Inflammatory macrophage (primary cell): ENCODE measurements at regions not wholly inside any gene's neighbourhood (a gene's known extent, or its start where the extent isn't known, plus 50 kb on each side); places are given as distances from the start of the nearest gene placed in this dataset.
A peak's percentile ranks its signal among the peaks of the same experiment; 100 is the strongest.
"Not testable (repeated sequence)": the region's sequence is repeated elsewhere in the genome, so short reads cannot be mapped to it uniquely, and the experiment has no call there.

ENCODE experiments used
- DNase-seq, 2 donors: peaks; one replicate each; pipeline ENCODE4 v3.0.0-alpha.2; 2020 to 2022

DNA sequence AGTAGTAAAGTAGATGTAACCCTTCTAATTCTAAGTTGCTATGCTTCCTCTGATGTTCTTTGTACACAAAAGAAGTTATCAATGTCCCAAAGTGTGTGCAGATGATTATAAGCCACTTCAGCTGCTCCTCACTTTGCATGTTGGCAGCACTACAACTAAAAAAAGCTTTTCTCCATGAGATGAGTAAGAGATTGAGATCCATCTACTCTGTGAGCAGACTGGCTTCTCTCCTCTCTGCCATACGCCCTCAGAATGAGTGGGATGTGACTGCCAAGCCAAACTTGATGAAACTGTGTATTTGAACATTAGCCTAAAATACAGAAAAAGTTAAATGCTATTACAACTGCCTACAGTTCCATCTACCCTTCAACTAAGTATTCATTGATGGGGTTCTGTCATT lies 102.9 kb upstream of the ETV1 start:
- DNase-seq: no peak

DNA sequence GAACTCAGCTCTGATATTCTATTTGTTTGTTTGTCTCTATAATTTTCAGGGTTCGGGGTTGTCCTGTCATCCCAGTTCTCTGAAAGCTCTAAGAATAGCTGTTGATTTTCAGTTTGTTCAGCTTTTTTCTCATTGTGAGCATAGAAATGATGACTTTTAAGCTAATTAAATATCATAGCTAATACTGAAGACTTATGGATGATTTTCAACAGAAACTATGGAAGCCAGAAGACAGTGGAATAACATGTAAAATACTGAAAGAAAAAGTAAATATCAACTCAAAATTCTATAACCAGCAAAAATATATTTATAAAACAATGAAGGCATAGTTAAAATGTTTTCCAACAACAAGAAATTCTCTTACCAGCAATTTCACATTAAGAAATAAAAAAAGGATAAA lies 96.4 kb upstream of the ETV1 start:
- no peak for DNase-seq

DNA sequence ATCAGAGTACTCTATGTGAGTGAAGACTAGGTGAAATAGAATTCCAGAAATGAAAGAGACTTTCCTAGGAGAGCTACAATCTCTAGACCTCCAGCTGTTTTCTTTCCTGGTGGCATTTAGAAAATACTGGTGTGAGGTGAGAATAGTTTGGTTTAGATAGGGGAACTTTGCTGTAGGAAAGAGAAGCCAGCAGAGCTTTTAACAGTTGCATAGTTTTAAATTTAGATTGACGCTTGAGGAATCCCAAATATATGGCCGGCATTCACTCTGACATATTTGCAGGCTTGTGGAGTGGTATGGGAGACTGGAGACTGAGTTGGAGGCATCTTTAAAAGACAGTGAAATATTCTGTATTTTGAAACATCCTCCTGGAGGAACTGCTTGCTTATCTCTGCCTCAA lies 94.3 kb upstream of the ETV1 start:
- DNase-seq: no peak

DNA sequence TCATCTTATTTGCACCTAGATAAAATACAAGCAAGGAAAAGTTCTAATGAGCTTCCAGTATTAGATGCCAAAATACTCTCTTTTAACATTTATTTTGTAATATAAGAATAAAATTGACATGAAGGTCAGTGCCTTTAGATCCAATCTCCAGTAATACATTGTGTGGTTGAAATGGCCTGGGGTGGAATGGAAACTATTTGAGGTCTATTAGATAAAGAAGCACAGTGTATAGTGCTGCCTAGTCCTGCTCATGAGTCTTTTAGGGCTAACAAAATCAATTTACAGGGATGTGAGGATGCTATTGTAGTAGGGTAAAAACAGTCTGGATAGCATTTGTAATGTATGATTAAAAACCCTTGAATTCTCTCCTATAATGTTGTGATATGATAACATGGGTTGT lies 84.5 kb upstream of the ETV1 start:
- no peak for DNase-seq

DNA sequence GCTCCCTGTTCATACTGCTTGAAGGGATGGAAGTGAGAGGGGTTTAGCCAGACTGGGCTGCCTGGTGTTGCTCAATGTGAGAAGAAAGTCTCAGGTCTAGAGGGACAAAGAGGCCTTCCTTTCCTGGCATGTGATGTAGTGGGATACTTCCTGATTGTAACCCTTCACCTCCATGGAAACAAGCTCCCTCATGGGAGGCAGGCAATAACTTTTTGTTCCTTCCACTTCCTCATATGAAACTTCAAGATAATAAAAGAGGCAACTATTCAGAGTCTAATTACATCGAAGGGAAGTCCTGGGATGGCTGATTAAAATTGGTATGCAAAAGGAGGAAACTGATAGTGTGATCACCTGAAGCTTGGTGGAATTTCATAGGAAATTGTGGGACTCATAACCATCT lies 84.1 kb upstream of the ETV1 start:
- no peak for DNase-seq

DNA sequence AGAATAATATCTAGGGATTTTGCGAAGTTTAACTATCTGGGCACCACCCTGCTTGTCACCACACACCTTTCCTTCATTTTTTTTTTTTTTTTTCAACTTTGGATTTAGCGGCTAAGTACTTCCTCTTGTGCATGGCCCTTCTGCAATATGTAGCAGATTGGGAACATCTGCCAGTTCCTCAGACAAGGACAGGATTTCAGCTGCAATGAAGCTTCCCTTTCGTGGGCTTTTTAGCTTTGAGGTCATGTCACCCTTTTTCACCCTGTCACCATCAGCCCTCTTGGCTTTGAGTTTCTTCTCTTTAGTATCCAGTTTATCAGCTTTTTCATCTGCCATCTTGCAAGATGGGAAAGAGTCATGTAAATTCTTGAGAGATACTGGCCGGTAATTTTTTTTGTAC lies 81.6 kb upstream of the ETV1 start:
- DNase-seq: no peak

DNA sequence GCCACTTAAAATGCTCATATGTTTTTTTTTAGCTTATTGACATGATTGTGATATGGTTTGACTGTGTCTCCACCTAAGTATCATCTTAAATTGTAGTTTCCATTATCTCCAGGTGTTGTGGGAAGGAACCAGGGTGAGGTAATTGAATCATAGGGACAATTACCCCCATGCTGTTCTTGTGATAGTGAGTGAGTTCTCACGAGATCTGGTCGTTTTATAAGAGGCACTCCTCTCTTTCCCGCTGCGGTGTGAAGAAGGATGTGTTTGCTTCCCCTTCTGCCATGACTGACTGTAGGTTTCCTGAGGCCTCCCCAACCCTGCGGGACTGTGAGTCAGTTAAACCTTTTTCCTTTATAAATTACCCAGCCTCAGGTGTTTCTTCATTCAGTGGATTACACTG lies 80.5 kb upstream of the ETV1 start:
- DNase-seq: no peak

DNA sequence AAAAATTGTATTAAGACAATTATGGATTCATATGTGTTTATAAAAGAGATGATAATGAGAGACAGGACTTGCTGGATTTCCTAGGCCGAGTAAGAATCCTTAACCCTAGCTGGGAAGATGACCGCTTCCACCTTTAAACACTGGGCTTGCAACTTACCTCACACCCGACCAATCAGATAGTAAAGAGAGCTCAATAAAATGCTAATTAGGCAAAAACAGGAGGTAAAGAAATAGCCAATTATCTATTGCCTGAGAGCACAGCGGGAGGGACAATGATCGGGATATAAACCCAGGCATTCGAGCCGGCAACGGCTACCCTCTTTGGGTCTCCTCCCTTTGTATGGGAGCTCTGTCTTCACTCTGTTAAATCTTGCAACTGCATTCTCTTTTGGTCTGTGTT lies 77.3 kb upstream of the ETV1 start:
- DNase-seq: not testable (repeated sequence)

DNA sequence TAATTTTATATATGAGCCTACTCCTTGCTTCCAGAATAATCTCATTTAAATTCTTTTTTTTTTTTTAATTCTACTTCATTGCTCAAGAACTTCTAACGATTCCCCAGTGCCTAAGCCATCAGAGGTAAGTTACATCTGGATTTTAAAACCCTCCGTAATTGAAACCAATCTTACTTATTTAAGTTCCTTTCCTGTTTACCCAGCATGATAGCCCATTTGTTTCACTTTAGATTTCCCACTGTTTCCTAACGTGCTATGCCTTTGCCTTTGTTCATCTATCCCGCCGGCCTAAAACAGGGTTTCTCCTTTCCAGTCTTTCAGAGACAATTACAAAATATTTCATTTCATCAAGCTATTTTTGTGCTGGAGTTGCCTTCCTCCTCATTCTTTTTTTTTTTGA lies 75.8 kb upstream of the ETV1 start:
- DNase-seq: no peak

DNA sequence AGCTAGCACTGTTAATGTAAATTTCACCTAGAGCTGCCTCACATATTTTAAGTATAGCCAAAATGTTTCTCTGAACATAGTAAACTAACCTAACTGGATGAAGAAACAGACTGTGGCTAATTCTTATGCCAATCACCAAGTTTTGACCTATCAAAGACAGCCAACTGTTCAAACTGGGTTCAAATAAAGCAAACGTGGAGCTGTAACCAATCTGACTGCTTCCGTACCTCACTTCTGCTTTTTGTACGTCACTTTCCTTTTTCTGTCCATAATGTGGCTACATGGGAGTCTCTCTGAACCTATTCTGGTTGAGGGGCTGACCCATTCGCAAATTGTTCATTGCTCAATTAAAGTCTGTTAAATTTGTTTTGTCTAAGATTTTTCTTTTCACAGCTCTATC lies 66.3 kb upstream of the ETV1 start:
- DNase-seq: no peak

DNA sequence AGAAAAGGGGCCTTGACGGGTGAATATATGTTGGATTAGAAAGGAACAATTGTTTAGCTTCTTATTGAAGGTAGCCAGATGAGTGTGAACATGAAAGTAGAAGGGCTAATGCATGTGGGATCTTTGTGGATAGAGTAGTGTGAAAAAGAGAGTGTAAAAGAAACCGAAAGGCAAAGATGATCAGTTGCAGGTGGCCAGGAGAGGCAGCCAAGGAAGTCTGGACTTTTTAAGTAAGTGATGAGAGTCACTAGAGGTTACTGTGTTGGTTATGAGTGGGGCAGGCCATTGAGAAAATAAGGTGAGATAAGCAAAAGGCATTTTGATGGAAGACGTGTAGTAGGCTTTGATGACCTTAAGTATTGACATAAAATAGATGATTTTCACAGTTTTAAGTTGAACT lies 64.7 kb upstream of the ETV1 start:
- DNase-seq: no peak

DNA sequence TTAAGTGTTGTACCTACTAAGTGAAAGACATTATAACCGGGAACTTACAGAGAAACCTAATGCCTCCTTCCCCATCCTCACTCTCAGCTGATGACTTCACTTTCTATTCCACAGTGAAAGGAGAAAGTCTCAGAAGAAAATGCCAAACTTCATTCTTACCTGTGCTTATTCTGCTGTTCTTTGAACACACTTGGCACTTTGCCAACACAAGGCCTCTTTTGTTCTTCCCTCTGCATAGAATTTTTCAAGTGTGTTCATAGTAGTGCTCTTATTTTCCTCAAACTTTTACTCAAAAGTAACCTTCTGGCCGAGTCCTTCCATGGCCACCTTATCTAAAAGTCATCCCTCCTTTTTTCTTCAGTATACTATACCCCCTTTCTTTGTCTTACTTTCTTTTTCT lies 59.4 kb upstream of the ETV1 start:
- DNase-seq: no peak

DNA sequence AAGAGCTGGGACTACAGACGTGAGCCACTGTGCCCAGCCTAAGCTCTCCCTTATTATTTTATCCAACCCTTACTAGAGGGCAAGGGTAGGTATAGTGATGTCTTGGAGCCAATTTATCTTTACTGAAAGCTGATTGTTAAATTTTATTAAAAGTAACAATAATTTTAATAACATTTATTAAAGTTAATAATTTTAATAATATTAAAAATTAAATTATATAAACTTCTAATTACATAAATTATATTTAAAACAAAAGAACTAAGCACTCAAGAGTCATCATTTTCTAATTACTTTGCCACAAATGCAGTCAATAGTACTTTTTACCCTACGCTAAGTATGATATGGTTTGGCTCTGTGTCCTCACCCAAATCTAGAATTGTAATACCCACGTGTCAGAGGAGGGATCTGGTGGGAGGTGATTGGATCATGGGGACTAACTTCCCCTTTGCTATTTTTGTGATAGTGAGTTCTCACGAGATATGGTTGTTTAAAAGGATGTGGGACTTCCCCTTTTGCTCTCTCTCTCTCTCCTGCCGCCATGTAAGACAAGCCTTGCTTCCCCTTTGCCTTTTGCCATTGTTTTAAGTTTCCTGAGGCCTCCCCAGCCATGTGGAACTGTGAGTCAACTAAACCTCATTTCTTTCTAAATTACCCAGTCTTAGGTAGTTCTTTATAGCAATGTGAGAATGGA lies 58.4 kb upstream of the ETV1 start:
- peak; percentile 6 to 11 for DNase-seq

DNA sequence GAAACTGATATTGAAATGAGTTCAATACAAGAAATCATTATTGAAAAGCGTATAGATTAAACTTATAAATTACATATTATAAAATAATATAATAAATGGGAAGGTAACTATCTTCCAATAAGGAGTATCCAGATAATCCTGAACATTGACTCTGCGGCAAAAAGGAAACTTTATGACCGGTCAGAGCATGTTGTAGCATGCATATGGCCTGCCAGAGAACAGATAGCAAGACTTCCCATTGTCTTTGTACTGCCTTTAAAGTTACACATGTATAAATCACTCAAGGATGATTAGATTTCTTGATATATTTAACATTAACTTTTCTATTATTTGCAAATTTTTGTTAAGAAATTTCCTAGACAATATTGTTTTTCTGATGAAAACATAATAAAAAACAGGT lies 56.2 kb upstream of the ETV1 start:
- no peak for DNase-seq

DNA sequence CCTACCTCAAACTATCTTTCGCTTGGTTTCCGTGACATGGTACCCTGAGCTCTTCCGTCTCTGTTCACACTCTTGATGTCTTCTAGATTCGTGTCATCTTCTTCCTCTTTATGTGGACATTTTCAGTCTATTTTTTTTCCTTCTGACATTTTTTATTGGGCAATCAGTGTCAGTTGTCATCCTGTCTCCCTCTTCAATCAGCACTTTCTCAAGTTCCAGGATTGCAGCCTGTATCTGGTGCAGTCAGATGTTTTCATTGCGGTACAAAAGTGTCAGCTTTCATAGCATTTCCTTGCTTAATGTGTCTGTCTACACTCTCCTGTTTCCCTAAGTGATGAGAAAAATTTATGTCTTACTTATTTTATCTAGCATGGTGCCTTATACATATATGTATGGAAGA lies 51.1 kb upstream of the ETV1 start:
- no peak for DNase-seq
